ENCODE measurements at regions not wholly inside any gene's neighbourhood (a gene's known extent, or its start where the extent isn't known, plus 50 kb on each side); places are given as distances from the start of the nearest gene placed in this dataset.
"Not testable (repeated sequence)": the region's sequence is repeated elsewhere in the genome, so short reads cannot be mapped to it uniquely, and the experiment has no call there.

DNA sequence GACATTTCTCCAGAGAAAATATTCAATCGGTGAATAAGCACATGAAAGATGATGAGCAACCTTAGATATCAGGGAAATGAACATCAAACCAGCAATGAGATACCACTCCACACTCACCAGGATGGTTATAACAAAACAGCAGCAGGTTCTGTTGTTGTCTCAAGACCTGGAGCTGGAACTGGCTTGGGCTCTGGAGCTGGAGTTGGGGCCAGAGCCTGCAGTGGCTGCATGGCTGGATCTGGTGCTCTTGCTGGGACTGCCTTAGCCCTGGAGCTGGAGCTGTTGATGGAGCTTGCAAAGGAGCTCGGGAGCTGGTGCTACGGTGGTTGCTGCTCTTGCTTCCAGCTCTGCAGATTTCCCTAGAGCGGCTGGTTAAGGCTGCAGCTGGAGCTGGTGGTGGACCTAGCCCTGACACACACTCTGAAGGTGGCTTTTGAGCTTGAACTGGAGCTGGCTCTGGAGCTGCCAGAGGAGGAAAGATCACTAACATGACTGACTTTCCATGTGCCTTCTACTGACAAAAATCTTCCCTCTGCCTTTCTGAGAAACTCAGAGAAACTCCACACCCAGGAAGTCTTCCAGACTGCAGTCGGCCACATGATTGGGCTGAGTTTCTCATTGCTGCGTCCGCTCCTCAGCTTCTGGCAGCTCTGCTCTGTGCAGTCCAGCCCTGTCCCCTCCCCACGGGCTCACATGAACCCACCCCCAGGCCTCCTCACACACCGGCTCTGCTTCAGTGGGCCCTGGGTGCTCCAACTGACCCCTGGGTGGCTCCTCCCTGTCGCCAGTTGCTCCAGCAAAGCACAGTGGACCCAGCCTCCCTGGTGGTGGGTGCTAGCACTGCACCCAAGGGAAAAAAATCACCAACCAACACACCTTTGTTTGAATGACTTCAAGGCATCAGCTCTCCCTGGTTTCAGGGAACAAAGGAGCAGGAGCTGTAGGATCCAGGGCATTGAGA is 139.1 kb upstream of the FMN2 start:
- DNase-seq: no peak

GRCh38 chr1:239954836-239955235 is 136.8 kb upstream of the FMN2 start:
- no peak for DNase-seq

DNA sequence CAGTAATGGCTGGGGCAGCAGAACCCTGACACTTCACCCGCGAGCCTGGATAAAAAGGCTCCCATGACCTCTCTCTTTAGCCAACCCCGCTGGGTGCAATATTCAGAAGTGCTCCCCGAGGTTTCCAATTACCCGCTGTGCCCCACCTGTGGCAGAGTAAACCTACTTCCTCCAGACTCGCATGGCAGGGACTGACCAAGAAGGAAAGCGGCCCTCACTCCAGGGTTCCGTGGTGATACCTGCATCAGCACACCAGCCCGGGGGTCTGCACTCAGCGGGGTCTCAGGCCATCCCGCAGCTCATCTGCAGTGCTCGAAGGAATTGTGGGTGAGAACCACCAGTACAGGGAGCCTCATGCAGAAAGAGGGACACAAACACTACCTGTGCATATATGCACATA is 136.3 kb upstream of the FMN2 start:
- DNase-seq: no peak

- no peak for DNase-seq
Observed at GRCh38 chr1:239956263-239956662, 135.4 kb upstream of the FMN2 start.

- no peak for DNase-seq
Observed at GRCh38 chr1:239958063-239958462, 133.6 kb upstream of the FMN2 start.

- no peak for DNase-seq
Observed at GRCh38 chr1:239960366-239960765, 131.3 kb upstream of the FMN2 start.

DNA sequence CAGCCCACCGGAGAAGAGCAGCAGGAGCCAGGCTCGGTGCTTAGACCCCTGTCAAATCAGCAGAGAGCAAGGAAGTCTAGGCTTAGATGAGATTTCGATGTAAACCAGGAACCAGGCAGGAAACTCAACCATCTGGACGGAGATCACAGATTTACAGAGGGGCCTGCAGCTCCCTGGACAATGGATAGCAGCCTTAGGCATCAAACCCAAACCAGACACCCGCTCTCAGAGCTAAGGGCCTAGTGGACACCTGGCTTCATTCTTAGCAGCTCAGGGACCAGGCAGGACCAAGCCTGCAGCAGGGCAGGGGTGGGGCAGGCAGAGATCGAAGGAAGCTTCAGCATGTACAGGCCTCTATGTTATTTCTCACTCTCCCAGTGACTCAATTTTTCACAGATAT is 127.8 kb upstream of the FMN2 start:
- DNase-seq: no peak

DNA sequence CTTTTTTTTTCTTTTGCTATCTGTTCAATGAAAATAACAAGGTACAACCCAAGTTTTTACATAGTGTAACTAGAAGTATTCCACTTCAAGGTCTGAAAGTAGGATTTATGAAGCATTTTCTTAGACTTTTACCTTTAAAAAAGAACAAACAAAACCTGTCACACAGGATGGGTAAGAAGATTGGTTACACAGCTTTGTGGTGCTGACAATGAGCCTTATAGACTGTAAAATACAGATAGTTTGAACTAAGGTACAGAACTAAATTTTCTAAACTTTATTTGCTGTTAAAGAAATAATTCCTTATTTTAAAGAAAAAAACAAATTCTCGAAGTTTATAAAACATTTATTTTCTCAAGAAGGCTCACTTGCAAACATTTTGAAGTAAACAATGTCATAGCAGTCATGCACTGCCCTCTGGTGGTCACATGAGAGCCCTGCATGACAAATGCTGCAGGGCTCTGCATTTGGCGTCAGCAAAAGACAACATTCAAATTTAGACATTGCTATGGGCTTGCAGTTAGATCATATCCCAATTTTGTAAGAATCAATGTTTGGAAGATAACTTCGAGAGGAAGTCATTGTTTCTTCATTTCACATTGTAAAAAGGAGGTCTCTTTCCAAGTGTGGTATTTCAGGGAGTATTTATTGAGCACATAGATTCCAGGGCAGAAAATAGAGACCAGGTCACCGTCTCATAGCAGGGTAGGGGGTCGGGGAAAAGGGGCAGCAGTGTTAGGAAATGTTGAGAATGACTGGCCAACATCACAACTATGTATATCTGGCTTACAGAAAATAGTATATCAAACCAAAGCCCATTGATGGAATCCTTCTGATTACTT is 115.3 kb upstream of the FMN2 start:
- peak in 2 of 5 donors; percentile 31 to 38 for DNase-seq

- DNase-seq: no peak
Observed at GRCh38 chr1:239977416-239977815, 114.3 kb upstream of the FMN2 start.

DNA sequence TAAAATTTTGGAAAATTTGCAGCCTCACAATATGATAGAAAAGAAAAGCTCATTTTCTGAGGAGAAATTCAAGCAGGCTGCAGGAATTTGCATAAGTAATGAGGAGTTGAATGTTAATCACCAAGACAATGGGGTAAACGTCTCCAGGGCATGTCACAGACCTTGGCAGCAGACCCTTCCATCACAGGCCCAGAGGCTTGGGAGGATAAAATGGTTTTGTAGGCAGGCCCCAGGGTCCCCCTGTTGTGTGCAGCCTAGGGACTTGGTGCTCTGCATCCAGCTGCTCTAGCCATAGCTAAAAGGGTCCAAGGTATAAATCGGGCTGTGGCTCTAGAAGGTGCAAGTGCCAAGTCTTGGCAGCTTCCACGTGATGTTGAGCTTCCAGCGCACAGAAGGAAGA is 112.2 kb upstream of the FMN2 start:
- DNase-seq: no peak

DNA sequence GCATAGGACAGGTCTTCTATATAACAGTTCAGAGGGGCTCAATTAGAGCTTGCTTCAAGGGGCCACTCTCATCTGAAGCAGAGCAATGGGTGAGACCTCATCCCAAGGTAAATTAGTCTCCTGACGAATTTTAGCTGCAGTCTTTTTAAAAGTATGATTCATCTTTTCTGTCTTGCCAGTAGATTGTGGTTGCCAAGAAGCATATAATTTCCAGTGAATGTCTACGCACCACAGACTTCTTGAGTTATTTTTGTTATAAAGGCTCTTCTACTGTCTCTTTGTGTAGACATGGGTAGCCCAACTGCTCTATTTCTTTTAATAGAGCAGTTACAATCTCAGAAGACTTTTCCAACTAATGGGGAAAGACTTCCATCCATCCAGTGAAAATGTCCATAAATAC is 108.9 kb upstream of the FMN2 start:
- DNase-seq: no peak

DNA sequence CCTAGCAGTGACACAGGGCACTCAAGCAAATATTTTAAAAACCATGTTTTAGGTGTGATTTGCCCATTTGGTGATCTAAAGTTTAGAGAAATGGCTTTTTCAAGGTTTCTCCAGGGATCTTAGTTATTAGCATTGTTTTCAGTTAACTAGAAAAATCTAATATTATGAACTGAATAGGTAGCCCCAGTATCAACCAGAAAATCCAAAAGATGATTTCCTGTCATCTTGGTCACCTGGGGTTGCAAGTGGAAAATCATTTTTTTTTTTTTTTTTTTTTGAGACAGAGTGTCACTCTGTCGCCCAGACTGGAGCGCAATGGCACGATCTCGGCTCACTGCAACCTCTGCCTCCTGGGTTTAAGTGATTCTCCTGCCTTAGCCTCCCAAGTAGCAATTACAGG is 106.6 kb upstream of the FMN2 start:
- no peak for DNase-seq

DNA sequence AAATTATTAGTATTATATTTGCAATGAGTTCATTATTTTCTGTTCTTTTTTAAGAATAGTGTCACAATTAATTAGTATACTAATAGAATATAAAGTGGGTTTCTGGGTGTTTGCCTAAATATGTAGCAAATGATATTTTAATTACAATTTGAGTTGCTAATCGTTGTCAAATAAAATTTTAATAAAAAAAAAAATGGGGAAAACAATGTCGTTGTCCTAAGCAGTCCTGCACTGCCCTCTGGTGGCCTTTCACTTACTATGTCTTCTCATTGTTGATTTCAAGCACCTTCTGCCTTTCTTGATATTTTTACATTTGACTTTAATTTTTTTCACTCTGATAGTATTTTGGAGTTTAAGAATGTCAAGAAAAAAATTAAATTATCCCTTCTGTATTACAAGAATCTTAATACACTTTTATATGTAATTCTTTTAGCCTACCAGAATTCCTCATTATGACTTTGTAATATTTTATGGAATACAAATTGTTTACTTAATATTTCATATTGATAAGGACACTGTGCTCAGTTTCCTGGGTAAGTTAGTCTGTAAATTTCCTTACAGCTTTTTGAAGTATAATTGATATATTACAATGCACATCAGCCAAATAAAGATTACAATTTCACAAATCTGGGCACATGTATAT is 104.5 kb upstream of the FMN2 start:
- DNase-seq: peak in 1 of 5 donors; percentile 1

GRCh38 chr1:239989990-239990389 is 101.7 kb upstream of the FMN2 start:
- DNase-seq: no peak

DNA sequence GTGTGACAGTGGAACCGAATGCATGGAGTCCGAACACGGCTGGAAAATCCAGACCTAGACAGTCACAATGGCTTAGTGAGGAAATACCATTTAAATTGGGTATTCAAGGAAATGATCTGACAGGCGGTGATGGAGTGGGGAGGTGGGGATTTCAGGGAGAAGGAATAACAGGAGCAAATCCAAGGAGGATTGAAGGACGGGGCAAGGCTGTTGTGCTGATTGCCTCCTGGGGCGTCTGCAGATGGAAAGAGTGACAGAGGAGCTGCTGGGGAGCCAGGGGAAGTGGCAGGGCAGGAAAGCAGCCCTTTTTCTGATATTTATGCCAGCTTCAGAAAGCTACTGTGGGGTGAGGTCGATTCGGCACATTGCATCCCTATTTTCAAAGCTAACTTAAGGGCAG is 99.1 kb upstream of the FMN2 start:
- not testable (repeated sequence) for DNase-seq

- no peak for DNase-seq
Observed at GRCh38 chr1:239993366-239993765, 98.3 kb upstream of the FMN2 start.

GRCh38 chr1:239995281-239995680 is 96.4 kb upstream of the FMN2 start:
- no peak for DNase-seq

GRCh38 chr1:239997160-239997514 is 94.5 kb upstream of the FMN2 start:
- no peak for DNase-seq

GRCh38 chr1:239997515-239998311 is 94.0 kb upstream of the FMN2 start:
- DNase-seq: no peak

DNA sequence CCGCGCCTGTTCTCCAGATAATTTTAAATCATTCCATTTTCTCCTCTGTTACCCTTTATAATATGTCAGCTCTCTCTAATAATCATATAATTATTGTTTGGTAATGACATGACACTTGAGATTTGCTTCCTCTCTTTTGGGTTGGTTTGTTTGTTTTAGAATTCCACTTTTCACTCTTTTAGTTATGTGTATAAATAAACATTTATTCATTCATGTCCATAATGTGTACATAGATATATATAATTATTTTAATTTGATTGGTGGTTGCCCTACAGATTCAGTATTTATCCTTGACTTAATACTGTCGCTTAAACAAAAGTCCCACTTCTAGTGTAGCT is 93.4 kb upstream of the FMN2 start:
- no peak for DNase-seq

DNA sequence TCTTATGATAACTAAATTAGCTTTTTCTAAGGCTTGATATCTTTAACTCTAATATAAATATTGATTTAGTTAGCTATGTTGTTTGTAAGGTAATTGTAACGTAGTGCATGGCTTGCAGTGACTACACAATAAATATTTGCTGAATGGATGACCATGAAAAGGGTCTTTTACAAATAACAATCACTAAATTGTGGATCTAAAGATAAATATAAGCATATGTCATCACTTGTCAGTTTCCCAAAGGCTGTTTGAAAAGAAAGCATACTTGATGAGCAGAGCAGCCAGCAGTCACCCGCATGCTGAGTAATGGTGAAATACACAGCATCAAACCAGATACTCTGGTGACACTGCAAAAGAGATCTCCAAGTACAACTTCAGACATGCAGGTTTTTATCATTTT is 92.5 kb upstream of the FMN2 start:
- no peak for DNase-seq

DNA sequence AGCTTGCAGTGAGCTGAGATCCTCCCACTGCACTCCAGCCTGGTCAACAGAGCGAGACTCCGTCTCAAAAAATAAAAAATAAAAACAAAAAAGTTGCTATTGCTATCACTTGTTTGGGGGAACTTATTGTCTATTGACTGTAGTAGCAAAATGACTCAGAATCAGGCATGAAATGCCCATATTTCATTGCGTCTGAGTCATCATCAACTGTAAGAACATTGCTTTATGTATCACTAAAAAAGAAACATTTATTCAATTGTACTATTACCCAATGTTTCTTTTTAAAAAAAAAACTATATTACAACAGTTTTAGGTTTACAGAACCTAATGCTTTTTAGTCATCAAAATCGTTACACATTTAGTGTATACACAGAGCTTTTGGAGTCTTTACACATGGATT is 91.0 kb upstream of the FMN2 start:
- peak in 1 of 5 donors; percentile 14 for DNase-seq

Data from T-helper 1 cell (primary cell).